IPS-20b (cell line): ENCODE measurements at regions not wholly inside any gene's neighbourhood (a gene's known extent, or its start where the extent isn't known, plus 50 kb on each side); places are given as distances from the start of the nearest gene placed in this dataset.

ENCODE experiments used
- H3K27ac ChIP-seq: one replicate; pipeline ENCODE4 v1.5.1; 2013; ENCODE audit warnings: low read length
- H3K27me3 ChIP-seq: 2 replicates; pipeline ENCODE4 v1.6.1; 2013; ENCODE audit warnings: mild to moderate bottlenecking, low read length, inconsistent platforms; ENCODE audit not compliant: insufficient read depth
- H3K36me3 ChIP-seq: 2 replicates; pipeline ENCODE4 v1.6.1; 2013; ENCODE audit warnings: low read depth, mild to moderate bottlenecking, inconsistent platforms, low read length, moderate library complexity; ENCODE audit not compliant: insufficient read depth
- H3K4me1 ChIP-seq: 2 replicates; pipeline ENCODE4 v1.6.1; 2013; ENCODE audit warnings: mild to moderate bottlenecking, control low read depth, inconsistent platforms, low read length, moderate library complexity; ENCODE audit not compliant: insufficient read depth
- H3K4me3 ChIP-seq: 2 replicates; pipeline ENCODE4 v1.5.1; 2013; ENCODE audit warnings: mild to moderate bottlenecking, low read length, inconsistent platforms
- H3K9ac ChIP-seq: 2 replicates; pipeline ENCODE4 v1.6.1; 2013; ENCODE audit warnings: low read depth, mild to moderate bottlenecking, inconsistent platforms, low read length, moderate library complexity
- H3K9me3 ChIP-seq: 2 replicates; pipeline ENCODE4 v1.6.1; 2013; ENCODE audit warnings: mild to moderate bottlenecking, low read depth, low read length, inconsistent platforms; ENCODE audit not compliant: insufficient read depth

DNA sequence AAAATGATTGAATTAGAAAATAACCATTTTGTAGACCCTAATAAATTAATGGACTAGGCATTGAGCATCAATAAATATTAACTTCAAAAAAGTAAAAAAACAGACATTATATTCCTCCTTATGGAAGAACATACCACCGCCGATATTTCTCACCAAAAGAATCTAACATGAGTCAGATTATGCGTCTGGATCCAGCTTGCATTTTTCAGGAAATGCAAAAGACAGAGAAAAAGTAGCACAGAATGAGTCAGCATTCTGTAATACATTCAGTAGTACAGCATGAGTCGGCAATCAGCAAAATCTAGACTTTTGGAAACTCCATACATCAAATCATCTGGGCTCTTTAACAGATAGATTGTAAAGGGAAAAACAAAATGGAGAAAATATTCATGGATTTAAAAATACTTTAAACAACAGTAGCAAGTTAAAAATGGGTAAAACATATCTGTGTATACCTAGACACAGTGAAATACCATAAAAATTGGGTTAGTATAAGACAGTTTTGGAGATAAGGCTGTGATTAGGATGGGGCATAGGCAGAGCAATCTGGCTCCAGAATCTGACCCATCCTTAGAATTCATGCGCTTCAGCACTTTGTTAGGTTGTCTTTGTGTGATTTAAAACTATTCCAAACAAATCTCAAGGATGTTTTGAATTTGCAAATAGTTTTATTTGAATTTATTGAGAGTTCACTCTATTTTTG is 633.0 kb upstream of the FAM241A start:
- H3K27ac ChIP-seq: no peak overlapping the region
- no peak overlapping the region for H3K4me3 ChIP-seq
- no peaks in the 10 kb centered on the region for H3K36me3 ChIP-seq
- H3K9me3 ChIP-seq: no peaks in the 10 kb centered on the region
- no peaks in the 10 kb centered on the region for H3K4me1 ChIP-seq
- no peaks in the 10 kb centered on the region for H3K27me3 ChIP-seq
- H3K9ac ChIP-seq: no peak overlapping the region

- no peak overlapping the region for H3K27ac ChIP-seq
- H3K36me3 ChIP-seq: no peaks in the 10 kb centered on the region
- no peaks in the 10 kb centered on the region for H3K27me3 ChIP-seq
- H3K4me1 ChIP-seq: no peaks in the 10 kb centered on the region
- no peaks in the 10 kb centered on the region for H3K9me3 ChIP-seq
- H3K9ac ChIP-seq: no peak overlapping the region
- no peak overlapping the region for H3K4me3 ChIP-seq
Observed at GRCh38 chr4:111519683-111520082, 625.6 kb upstream of the FAM241A start.

DNA sequence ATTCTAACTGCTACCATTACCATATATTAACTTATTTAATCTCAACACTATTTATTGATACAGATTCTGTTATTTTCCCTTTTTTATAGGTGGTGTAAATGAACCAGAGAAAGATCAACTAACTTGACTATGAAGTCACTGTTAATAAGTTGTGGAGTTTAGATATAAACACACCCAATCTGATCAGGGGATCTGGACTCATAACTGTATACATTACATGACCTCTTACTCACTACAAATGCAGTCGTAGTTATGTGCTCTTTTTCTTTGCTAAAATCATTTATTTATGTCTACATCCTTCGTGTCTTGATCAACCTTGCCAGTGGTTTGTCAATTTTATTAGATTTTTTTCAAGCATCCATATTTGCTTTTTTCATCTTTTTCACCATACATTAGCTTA is 614.8 kb upstream of the FAM241A start:
- Histone ChIP-seq H3K27ac (no peak overlapping the region), H3K9me3 (no peaks in the 10 kb centered on the region; the same call in 1 of the 2 replicates), H3K4me3 (no peak overlapping the region), H3K27me3 (no peaks in the 10 kb centered on the region), H3K36me3 (no peaks in the 10 kb centered on the region), H3K9ac (no peak overlapping the region), H3K4me1 (no peaks in the 10 kb centered on the region)

DNA sequence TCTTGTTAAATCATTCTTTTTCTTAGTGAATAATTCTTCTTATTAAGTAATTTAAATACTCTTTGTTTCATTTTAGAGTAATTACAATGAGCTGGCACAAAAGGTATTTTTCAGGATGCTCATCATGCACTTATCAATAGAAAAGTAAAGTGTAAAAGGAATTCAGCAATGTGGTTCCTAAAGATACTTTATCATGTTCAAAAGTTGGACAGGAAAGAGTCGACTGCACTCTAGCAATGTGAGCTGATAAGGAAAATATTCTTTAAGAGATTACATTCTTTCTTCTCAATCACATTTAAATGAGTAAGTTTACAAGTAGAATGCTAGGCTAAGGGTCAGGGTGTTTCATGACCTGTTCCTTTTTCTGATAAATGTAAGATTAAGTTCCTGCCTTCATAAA is 609.5 kb upstream of the FAM241A start:
- no peak overlapping the region for H3K9ac ChIP-seq
- H3K36me3 ChIP-seq: no peaks in the 10 kb centered on the region
- H3K4me3 ChIP-seq: no peak overlapping the region
- no peak overlapping the region for H3K27ac ChIP-seq
- H3K4me1 ChIP-seq: no peaks in the 10 kb centered on the region
- no peaks in the 10 kb centered on the region; the same call in 1 of the 2 replicates for H3K9me3 ChIP-seq
- H3K27me3 ChIP-seq: no peaks in the 10 kb centered on the region

- Histone ChIP-seq H3K4me1 (no peaks in the 10 kb centered on the region), H3K27me3 (no peaks in the 10 kb centered on the region), H3K4me3 (no peak overlapping the region), H3K27ac (no peak overlapping the region), H3K36me3 (no peaks in the 10 kb centered on the region), H3K9me3 (no peaks in the 10 kb centered on the region), H3K9ac (no peak overlapping the region)
Observed at GRCh38 chr4:111537165-111537564, 608.1 kb upstream of the FAM241A start.

DNA sequence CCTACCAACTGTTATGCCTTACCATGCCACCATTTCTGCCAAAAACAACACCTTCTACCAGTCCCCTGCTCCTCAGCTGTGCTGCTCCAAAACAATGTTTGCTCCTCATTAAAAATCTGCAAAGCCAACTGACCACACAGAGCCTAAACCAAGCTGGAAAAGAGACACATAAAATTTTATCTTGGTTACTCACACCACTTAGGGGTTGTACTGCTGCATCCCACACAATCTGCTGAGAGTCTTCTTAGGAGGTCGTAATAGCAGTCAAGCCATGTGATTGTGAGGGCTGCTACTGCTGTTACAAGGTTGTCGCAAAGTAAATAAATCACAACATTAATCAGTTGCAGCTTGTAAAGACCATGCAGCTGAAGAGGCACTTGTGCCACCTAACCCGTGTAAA is 607.4 kb upstream of the FAM241A start:
- peak overlapping the region; percentile 12 for H3K27ac ChIP-seq
- no peaks in the 10 kb centered on the region for H3K9me3 ChIP-seq
- no peaks in the 10 kb centered on the region for H3K27me3 ChIP-seq
- H3K4me1 ChIP-seq: no peaks in the 10 kb centered on the region
- H3K4me3 ChIP-seq: no peak overlapping the region
- H3K36me3 ChIP-seq: no peaks in the 10 kb centered on the region
- H3K9ac ChIP-seq: no peak overlapping the region

- Histone ChIP-seq H3K9ac (no peak overlapping the region), H3K4me1 (no peaks in the 10 kb centered on the region), H3K27me3 (no peaks in the 10 kb centered on the region), H3K4me3 (no peak overlapping the region), H3K27ac (no peak overlapping the region), H3K36me3 (no peaks in the 10 kb centered on the region), H3K9me3 (no peaks in the 10 kb centered on the region)
Observed at GRCh38 chr4:111540671-111541070, 604.6 kb upstream of the FAM241A start.

- Histone ChIP-seq H3K27ac (no peak overlapping the region), H3K4me3 (no peak overlapping the region), H3K4me1 (no peaks in the 10 kb centered on the region), H3K9me3 (no peaks in the 10 kb centered on the region), H3K36me3 (no peaks in the 10 kb centered on the region), H3K27me3 (no peaks in the 10 kb centered on the region), H3K9ac (no peak overlapping the region)
Observed at GRCh38 chr4:111542056-111542455, 603.2 kb upstream of the FAM241A start.

DNA sequence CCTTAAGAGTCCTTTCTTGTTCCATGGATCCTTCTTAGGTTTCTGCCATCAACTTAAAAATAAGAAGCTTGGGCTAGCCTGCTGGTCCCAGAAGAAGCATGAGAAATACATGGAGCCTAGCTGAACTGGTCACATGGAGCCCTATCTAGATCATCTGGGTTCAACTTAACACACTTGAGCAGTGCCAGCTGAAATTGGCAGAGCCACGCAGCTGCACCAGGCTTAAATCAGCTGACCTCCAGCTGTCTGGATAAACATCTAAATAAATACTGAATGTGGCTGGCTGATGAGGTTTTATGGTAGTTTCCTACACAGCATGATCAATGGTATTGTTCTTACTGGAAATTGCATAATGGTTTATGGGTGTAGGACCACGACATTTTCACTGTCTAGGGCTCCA is 598.4 kb upstream of the FAM241A start:
- Histone ChIP-seq H3K4me1 (no peaks in the 10 kb centered on the region), H3K27me3 (no peaks in the 10 kb centered on the region), H3K27ac (no peak overlapping the region), H3K9ac (no peak overlapping the region), H3K36me3 (no peaks in the 10 kb centered on the region), H3K9me3 (no peaks in the 10 kb centered on the region), H3K4me3 (no peak overlapping the region)

DNA sequence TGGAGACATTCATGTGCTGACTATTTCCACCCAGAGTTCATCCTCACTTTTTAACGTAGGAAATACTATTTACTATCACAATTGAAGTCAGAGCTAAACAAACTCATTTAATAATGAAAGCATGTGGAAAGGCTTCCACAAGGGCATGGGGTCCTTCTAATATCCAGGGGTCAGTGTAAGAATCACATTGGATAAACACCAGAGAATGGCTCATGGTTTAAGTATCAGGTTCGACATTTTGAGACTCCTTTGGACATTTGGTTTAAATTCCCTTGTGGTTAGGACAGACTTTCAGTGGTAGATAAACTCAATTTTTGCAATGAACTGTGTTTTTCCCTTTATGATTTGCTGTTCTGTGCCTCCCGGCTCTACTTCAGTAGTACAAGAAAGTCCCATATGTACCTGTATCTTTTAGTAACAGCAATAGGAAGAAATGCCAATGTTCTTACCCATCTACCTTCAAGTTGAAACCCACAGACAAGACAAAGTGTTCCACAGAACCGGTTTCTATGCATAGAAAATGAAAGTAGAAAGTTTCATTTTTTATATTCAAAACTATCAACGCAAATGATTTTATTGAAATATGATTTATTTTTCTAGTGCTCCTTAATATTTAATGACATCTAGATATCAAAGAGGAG is 589.0 kb upstream of the FAM241A start:
- Histone ChIP-seq H3K9me3 (no peaks in the 10 kb centered on the region), H3K27me3 (no peaks in the 10 kb centered on the region), H3K4me3 (no peak overlapping the region), H3K27ac (no peak overlapping the region), H3K36me3 (no peaks in the 10 kb centered on the region), H3K9ac (no peak overlapping the region), H3K4me1 (no peaks in the 10 kb centered on the region)

DNA sequence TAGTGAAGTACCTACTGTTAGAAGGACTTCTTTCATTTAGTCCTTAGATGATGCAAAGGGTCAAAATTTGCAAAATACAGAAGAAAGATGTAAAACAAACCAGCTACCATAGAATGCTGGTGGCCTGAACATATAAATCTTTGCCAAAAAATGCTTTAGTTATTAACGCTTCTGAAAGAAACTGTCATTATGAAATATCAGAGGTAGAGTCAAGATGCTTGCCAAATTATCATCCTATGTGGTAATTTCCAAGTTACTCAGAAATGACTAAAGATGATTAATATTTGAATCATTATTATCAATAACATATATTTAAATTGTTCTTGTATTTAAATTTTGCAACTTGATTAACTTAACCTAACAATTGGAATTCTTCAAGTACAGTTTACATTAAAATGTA is 588.4 kb upstream of the FAM241A start:
- H3K4me1 ChIP-seq: no peaks in the 10 kb centered on the region
- no peaks in the 10 kb centered on the region for H3K27me3 ChIP-seq
- H3K9ac ChIP-seq: no peak overlapping the region
- no peak overlapping the region for H3K27ac ChIP-seq
- no peaks in the 10 kb centered on the region for H3K36me3 ChIP-seq
- H3K4me3 ChIP-seq: no peak overlapping the region
- H3K9me3 ChIP-seq: no peaks in the 10 kb centered on the region

DNA sequence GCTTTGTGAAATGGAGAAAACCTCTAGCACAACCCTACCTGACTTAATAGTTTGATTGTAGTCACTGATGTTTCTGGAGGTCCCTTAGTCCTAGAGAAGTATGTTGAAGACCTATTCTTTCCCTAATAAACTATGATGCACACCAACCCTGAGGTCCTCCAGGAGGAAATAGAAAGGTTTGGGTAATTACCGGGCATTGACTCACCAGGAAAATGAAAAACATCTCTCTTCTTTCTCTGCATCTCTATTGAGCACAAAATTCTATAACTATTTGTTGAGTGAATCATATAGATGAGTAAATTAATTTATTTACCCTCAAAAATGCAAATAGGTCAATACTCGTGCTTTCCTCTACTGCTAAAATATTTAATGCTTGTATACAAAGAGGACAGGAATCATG is 582.4 kb upstream of the FAM241A start:
- no peak overlapping the region for H3K9ac ChIP-seq
- H3K27me3 ChIP-seq: no peaks in the 10 kb centered on the region
- H3K4me3 ChIP-seq: no peak overlapping the region
- H3K4me1 ChIP-seq: no peaks in the 10 kb centered on the region
- peaks cover 12% of the 10 kb centered on the region for H3K9me3 ChIP-seq
- H3K36me3 ChIP-seq: no peaks in the 10 kb centered on the region
- H3K27ac ChIP-seq: no peak overlapping the region
